Liver (tissue), 8 donors: ENCODE measurements at regions not wholly inside any gene's neighbourhood (a gene's known extent, or its start where the extent isn't known, plus 50 kb on each side); places are given as distances from the start of the nearest gene placed in this dataset.

Source experiments
- DNase-seq: peaks from one replicate; pipeline ENCODE4 v3.0.0-alpha.2; 2017; ENCODE audit warnings: low spot score
- H3K27ac ChIP-seq, 2 donors: one replicate each; pipeline ENCODE4 v1.7.0; 2013; ENCODE audit warnings: inconsistent platforms in 2 of 2, low read length in 2 of 2, control low read depth in 1 of 2, low read depth in 1 of 2, mild to moderate bottlenecking in 1 of 2
- H3K27me3 ChIP-seq, 4 donors: one replicate each; pipeline versions ENCODE4 v1.6.1 to v1.7.0; 2013; ENCODE audit warnings: low read length in 3 of 4, inconsistent platforms in 1 of 4, mild to moderate bottlenecking in 1 of 4, moderate library complexity in 1 of 4; ENCODE audit not compliant: control insufficient read depth in 4 of 4, insufficient read depth in 4 of 4
- H3K36me3 ChIP-seq, 4 donors: one replicate each; pipeline versions ENCODE4 v1.6.1 to v1.7.0; 2013; ENCODE audit warnings: low read length in 3 of 4, mild to moderate bottlenecking in 3 of 4, low read depth in 1 of 4, moderate library complexity in 1 of 4; ENCODE audit not compliant: control insufficient read depth in 4 of 4, insufficient read depth in 3 of 4
- H3K4me1 ChIP-seq, 4 donors: one replicate each; pipeline versions ENCODE4 v1.6.1 to v1.7.0; 2013; ENCODE audit warnings: low read length in 3 of 4, mild to moderate bottlenecking in 3 of 4, moderate library complexity in 1 of 4; ENCODE audit not compliant: control insufficient read depth in 4 of 4, insufficient read depth in 4 of 4
- H3K4me3 ChIP-seq, 3 donors: one replicate each; pipeline versions ENCODE4 v1.6.1 to v1.7.0; 2013; ENCODE audit warnings: low read length in 3 of 3, control low read depth in 1 of 3, low read depth in 1 of 3, mild to moderate bottlenecking in 1 of 3
- H3K9ac ChIP-seq, 2 donors: one replicate each; pipeline ENCODE4 v1.7.0; 2013; ENCODE audit warnings: low read length in 2 of 2, mild to moderate bottlenecking in 2 of 2, moderate library complexity in 2 of 2, control low read depth in 1 of 2, low read depth in 1 of 2
- H3K9me3 ChIP-seq, 4 donors: one replicate each; pipeline versions ENCODE4 v1.6.1 to v1.7.0; 2013; ENCODE audit warnings: low read length in 3 of 4; ENCODE audit not compliant: control insufficient read depth in 4 of 4
- CTCF ChIP-seq: fragments of 150-350 bp; IDR thresholded peaks from 2 replicates; pipeline ENCODE4 v1.5.1; 2017; ENCODE audit warnings: improper control_type of control experiment, low read depth, low read length; ENCODE audit not compliant: missing input control
- EGR1 ChIP-seq, 2 donors: IDR thresholded peaks; 2 replicates each; pipeline ENCODE4 v1.6.1; 2016 to 2018; ENCODE audit warnings: antibody characterized with exemption in 2 of 2, low read depth in 2 of 2
- FOXA2 ChIP-seq: IDR thresholded peaks from 2 replicates; pipeline ENCODE4 v1.6.1; 2016; ENCODE audit warnings: antibody characterized with exemption
- MAX ChIP-seq: IDR thresholded peaks from 2 replicates; pipeline ENCODE4 v1.6.1; 2016; ENCODE audit warnings: antibody characterized with exemption
- RAD21 ChIP-seq, 2 donors: IDR thresholded peaks; 2 replicates each; pipeline ENCODE4 v1.6.1; 2016; ENCODE audit warnings: antibody characterized with exemption in 2 of 2, mild to moderate bottlenecking in 2 of 2
- REST ChIP-seq: IDR thresholded peaks from 2 replicates; pipeline ENCODE4 v1.6.1; 2016; ENCODE audit warnings: antibody characterized with exemption, mild to moderate bottlenecking
- SP1 ChIP-seq: IDR thresholded peaks from 2 replicates; pipeline ENCODE4 v1.6.1; 2018; ENCODE audit warnings: antibody characterized with exemption, mild to moderate bottlenecking
- YY1 ChIP-seq: IDR thresholded peaks from 2 replicates; pipeline ENCODE4 v1.6.1; 2016; ENCODE audit warnings: antibody characterized with exemption, mild to moderate bottlenecking
- WGBS: extraction: QIAGEN DNeasy Blood & Tissue Kit; methylation state at CpG from one replicate; pipeline ENCODE4 v1.1.7; 2013; 5-methylcytosine and 5-hydroxymethylcytosine counted together
- donor health status: healthy.
- donor health status: healthy.
- donor health status: healthy.
- donor health status: healthy.
- donor health status: healthy.

GRCh38 chr21:43266534-43266933 lies 97.7 kb downstream of the CRYAA start (continued):
- no peak for TF ChIP-seq MAX
- TF ChIP-seq RAD21 (IDR thresholded peaks at IDR 0.05): no peak
- no peak for TF ChIP-seq REST
- TF ChIP-seq YY1: no peak
- no peak for TF ChIP-seq EGR1 (IDR thresholded peaks at IDR 0.05; ENCODE audit: low read depth in 2 of 2)

GRCh38 chr21:43262427-43262826 lies 93.6 kb downstream of the CRYAA start:
- WGBS: 79% methylated on average over 1 of the region's 1 CpG
- H3K4me1 ChIP-seq: peaks cover 0 to 4% (median 1%) of the 10 kb centered on the region in 4 donors
- H3K9ac ChIP-seq: no peak overlapping the region
- H3K9me3 ChIP-seq: no peaks in the 10 kb centered on the region
- H3K27me3 ChIP-seq: no peaks in the 10 kb centered on the region
- H3K36me3 ChIP-seq: no peaks in the 10 kb centered on the region
- H3K27ac ChIP-seq: no peak overlapping the region
- H3K4me3 ChIP-seq: no peak overlapping the region
- TF ChIP-seq RAD21 (IDR thresholded peaks at IDR 0.05): no peak
- TF ChIP-seq CTCF: no peak
- TF ChIP-seq FOXA2: no peak
- TF ChIP-seq SP1: no peak
- peak; percentile 66 for DNase-seq
